ENCODE measurements at regions not wholly inside any gene's neighbourhood (a gene's known extent, or its start where the extent isn't known, plus 50 kb on each side); places are given as distances from the start of the nearest gene placed in this dataset.

DNA sequence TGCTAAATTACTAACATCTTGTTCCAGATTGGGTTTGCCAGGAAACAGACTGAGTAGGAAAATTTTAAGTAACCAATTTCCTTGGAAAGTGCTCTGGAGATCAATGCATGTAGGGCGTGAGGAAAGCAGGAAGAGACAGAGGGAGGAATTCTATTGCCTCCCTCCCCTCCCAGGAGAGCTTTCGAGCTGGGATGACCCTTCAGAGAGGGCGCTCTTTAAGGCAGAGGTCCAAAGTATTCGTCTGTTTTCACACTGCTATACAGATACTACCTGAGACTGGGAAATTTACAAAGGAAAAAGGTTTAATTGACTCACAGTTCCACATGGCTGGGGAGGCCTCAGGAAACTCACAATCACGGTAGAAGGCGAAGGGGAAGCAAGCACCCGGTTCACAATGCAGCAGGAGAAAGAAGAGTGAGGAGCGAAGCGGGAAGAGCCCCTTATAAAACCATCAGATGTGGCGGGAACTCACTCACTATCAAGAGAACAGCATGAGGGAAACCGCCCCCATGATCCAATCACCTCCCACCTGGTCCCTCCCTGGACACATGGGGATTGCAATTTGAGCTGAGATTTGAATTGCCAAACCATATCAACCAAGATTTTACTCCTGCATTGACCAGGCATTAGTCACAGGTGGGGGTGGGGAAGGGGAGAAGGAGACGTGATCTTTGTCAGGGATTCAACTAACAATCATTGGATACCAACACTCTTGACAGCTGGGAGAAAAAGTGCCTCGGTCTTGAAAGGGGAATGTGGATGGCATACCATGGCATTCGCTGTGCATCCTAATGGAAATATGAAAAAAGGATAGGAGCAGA lies 63.8 kb downstream of the SLITRK2 start:
- DNase-seq (ENCODE audit: low read depth), result no peak
- TF ChIP-seq, protein P1, sequence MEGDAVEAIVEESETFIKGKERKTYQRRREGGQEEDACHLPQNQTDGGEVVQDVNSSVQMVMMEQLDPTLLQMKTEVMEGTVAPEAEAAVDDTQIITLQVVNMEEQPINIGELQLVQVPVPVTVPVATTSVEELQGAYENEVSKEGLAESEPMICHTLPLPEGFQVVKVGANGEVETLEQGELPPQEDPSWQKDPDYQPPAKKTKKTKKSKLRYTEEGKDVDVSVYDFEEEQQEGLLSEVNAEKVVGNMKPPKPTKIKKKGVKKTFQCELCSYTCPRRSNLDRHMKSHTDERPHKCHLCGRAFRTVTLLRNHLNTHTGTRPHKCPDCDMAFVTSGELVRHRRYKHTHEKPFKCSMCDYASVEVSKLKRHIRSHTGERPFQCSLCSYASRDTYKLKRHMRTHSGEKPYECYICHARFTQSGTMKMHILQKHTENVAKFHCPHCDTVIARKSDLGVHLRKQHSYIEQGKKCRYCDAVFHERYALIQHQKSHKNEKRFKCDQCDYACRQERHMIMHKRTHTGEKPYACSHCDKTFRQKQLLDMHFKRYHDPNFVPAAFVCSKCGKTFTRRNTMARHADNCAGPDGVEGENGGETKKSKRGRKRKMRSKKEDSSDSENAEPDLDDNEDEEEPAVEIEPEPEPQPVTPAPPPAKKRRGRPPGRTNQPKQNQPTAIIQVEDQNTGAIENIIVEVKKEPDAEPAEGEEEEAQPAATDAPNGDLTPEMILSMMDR (IDR thresholded peaks at IDR 0.05; ENCODE audit: insufficient read depth, low read depth, low read length, missing control alignments), result no peak
- no peak overlapping the region for H3K4me3 ChIP-seq (ENCODE audit: low read length)

DNA sequence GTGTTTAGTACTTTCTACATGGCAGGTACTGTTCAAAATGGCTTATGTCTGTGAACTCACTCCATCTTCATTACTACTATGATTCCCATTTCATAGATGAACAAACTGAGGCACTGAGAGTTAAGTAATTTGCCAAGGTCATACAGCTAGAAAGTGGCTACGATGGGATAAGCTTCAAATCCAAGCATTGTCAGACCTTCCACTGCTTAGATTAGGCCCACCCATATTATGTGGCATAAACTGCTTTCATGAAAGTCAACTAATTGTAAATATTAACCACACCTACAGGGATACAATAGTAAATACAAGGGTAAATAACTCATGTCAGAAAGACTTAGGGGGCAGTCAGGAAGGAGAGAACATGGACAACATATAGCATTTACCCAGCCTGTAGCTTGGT lies 68.8 kb downstream of the SLITRK2 start:
- no peak for DNase-seq (ENCODE audit: low read depth)
- H3K4me3 ChIP-seq (ENCODE audit: low read length), result no peak overlapping the region
- TF ChIP-seq, protein P1 (IDR thresholded peaks at IDR 0.05; ENCODE audit: insufficient read depth, low read depth, low read length, missing control alignments), result no peak

DNA sequence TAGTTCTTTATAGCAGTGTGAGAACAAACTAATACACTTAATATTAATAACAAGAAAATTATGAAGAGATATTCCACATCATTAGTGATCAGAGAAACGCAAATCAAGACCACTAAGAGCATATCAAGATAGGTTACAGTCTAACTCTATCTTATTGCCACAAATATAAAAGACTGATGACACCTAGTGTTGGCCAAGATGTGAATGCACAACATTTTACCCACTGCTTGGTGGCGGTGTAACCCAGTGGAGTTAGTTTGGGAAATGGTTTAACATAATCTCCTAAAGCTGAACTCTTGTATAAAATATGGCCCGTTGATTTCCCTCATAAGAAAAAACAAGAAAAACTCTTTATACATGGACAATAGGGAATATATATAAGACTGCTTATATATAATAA lies 92.4 kb downstream of the SLITRK2 start:
- TF ChIP-seq, protein P1 (IDR thresholded peaks at IDR 0.05; ENCODE audit: insufficient read depth, low read depth, low read length, missing control alignments), result no peak
- no peak for DNase-seq (ENCODE audit: low read depth)
- H3K4me3 ChIP-seq (ENCODE audit: low read length), result no peak overlapping the region

DNA sequence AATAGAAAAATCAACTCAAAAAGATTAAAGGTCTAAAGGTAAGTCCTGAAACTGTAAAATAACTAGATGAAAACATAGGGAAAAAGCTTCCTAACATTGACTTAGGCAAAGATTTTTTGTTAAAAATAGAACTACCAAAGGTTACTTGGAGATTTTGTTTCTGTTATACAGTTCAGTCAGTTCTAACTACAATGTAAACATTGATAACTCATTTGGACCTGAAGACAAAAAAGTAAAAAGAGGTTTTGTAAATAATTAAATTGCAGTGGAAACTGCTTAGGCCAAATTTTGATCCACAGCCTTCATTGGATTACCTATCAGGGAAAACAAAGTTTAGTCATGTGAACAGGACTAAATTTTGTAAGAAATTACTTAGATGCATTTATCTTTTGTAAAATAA lies 101.8 kb downstream of the SLITRK2 start:
- TF ChIP-seq, protein P1 (IDR thresholded peaks at IDR 0.05; ENCODE audit: insufficient read depth, low read depth, low read length, missing control alignments), result no peak
- no peak overlapping the region for H3K4me3 ChIP-seq (ENCODE audit: low read length)
- DNase-seq (ENCODE audit: low read depth), result no peak

DNA sequence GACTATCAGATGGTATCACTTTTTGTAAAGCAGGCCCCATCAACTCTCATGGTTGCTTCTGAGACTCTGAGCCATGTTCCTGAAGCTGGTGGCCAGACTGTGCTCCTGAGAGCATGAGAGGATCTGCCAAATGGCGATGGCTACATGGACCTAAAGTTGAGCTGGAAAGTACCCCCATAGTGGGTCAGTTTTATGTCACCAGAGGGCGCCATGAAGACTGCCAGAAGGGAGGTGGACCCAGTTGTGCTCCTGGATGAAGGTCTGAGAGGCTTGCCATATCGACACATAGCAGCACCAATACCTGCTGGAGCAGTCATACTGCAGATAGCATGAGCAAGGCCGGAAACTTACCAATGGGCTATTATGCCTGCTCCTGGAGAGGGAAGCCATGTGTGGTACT lies 105.7 kb downstream of the SLITRK2 start:
- H3K4me3 ChIP-seq (ENCODE audit: low read length), result no peak overlapping the region
- TF ChIP-seq, protein P1 (IDR thresholded peaks at IDR 0.05; ENCODE audit: insufficient read depth, low read depth, low read length, missing control alignments), result no peak
- DNase-seq (ENCODE audit: low read depth), result no peak

DNA sequence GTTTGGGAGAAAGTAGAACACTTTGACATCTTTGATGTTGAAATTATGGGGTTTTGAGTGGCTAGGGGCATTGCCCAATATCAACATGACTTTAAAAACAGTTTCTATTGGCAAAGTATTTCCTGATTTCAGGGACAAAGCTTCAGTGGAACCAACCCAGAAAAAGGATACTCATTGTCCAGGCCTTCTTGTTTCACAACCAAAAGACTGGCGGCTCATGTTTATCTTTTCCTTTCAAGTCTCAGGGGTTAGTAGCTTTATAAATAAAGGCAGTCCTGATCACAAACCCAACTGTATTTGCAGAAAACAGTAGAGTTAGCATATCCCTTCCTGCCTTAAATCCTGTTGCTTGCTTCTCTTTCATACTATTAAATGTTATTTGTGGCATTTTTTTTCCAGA lies 119.1 kb downstream of the SLITRK2 start:
- DNase-seq (ENCODE audit: low read depth), result no peak
- H3K4me3 ChIP-seq (ENCODE audit: low read length), result no peak overlapping the region
- TF ChIP-seq, protein P1 (IDR thresholded peaks at IDR 0.05; ENCODE audit: insufficient read depth, low read depth, low read length, missing control alignments), result no peak

DNA sequence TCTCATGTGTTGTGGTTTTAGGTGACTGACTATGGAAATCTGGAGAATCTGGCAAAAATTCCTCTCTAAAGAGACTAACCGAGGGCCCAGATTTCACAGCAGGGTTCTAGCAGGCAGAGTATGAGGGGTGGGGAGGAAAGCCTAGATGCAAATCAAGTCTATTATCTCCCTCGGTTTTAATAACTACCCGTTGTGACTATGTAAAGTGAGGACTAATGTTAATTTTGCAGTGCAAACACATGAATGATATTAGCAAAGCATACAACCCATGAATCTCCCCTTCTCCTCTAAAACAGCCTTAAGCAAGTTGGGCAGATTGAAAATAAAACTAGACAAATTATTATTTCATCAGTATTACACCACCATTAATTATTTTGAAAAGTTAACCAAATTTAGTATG lies 131.4 kb downstream of the SLITRK2 start:
- H3K4me3 ChIP-seq (ENCODE audit: low read length), result no peak overlapping the region
- TF ChIP-seq, protein P1 (IDR thresholded peaks at IDR 0.05; ENCODE audit: insufficient read depth, low read depth, low read length, missing control alignments), result no peak
- DNase-seq (ENCODE audit: low read depth), result no peak
